ENCODE measurements at regions not wholly inside any gene's neighbourhood (a gene's known extent, or its start where the extent isn't known, plus 50 kb on each side); places are given as distances from the start of the nearest gene placed in this dataset.

DNA sequence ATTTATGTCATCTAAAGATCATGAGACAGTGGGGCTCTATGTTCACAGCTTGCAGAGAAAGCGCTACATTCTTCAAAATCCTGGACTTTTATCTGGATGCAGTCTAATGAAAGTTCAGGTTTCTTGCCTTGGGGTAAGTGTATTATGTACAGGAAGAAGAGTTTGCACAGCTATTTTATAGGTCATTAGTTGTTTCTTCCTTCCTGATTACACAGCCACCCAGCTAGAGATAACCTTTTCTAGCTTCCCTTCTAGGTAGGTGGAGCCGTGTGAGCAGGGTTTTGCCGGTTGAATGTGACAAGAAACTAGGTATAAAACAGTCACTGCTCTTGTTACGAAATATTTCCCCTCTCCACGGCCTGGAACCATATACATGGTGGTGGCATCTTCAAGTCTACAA lies 800.8 kb upstream of the SOX11 start:
- Histone ChIP-seq H3K4me1 (no peaks in the 10 kb centered on the region), H3K4me3 (no peak overlapping the region), H3K27ac (no peak overlapping the region), H3K27me3 (no peaks in the 10 kb centered on the region), H3K9me3 (no peaks in the 10 kb centered on the region), H3K36me3 (no peaks in the 10 kb centered on the region)
- FAIRE-seq (no peak), DNase-seq (no peak), ATAC-seq (no peak)
- intact Hi-C loops (cut with DNase I): no loop called here
- WGBS, 2 donors: 44 to 63% methylated on average over 5 of the region's 5 CpGs
- TF ChIP-seq, protein P1, sequence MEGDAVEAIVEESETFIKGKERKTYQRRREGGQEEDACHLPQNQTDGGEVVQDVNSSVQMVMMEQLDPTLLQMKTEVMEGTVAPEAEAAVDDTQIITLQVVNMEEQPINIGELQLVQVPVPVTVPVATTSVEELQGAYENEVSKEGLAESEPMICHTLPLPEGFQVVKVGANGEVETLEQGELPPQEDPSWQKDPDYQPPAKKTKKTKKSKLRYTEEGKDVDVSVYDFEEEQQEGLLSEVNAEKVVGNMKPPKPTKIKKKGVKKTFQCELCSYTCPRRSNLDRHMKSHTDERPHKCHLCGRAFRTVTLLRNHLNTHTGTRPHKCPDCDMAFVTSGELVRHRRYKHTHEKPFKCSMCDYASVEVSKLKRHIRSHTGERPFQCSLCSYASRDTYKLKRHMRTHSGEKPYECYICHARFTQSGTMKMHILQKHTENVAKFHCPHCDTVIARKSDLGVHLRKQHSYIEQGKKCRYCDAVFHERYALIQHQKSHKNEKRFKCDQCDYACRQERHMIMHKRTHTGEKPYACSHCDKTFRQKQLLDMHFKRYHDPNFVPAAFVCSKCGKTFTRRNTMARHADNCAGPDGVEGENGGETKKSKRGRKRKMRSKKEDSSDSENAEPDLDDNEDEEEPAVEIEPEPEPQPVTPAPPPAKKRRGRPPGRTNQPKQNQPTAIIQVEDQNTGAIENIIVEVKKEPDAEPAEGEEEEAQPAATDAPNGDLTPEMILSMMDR (IDR thresholded peaks at IDR 0.05): no peak

GRCh38 chr2:4895371-4895770 lies 796.8 kb upstream of the SOX11 start:
- TF ChIP-seq, protein P1 (IDR thresholded peaks at IDR 0.05): no peak
- Histone ChIP-seq H3K4me1 (no peaks in the 10 kb centered on the region), H3K4me3 (no peak overlapping the region), H3K36me3 (no peaks in the 10 kb centered on the region), H3K9me3 (no peaks in the 10 kb centered on the region), H3K27me3 (no peaks in the 10 kb centered on the region), H3K27ac (no peak overlapping the region)
- 38 to 43% methylated on average over 6 of the region's 6 CpGs for WGBS, 2 donors
- DNase-seq: no peak
- FAIRE-seq: no peak
- intact Hi-C loops (cut with DNase I): no loop called here
- ATAC-seq: no peak

DNA sequence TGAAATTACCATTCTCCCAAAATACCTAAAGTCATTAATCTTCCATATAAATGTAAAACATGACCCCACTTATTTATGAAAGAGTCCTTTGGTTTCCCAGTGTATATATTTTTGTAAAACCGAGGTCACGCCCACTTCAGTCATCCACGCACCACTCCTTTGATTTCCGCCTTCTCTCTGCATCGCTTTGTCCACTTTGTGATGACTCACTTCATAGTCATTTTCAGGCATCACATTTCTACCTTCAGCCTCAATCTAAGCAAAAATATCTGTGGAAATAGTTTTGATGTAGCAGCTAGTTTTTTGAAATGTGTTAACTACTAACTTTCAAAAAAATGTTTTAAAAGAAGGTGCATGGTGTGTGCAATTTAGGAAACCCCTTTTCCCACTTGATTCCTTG lies 793.5 kb upstream of the SOX11 start:
- WGBS, 2 donors: 78 to 80% methylated on average over 5 of the region's 5 CpGs
- Histone ChIP-seq H3K4me3 (no peak overlapping the region), H3K9me3 (no peaks in the 10 kb centered on the region), H3K36me3 (no peaks in the 10 kb centered on the region), H3K27ac (no peak overlapping the region), H3K4me1 (no peaks in the 10 kb centered on the region), H3K27me3 (peaks cover 0 to 2% (median 0%) of the 10 kb centered on the region in 4 donors)
- FAIRE-seq: no peak
- TF ChIP-seq, protein P1 (IDR thresholded peaks at IDR 0.05): no peak
- intact Hi-C loops (cut with DNase I): no loop called here
- no peak for DNase-seq
- no peak for ATAC-seq

GRCh38 chr2:4900242-4900641 lies 791.9 kb upstream of the SOX11 start:
- no peak for ATAC-seq

More at GRCh38 chr2:4900242-4900641, 791.9 kb upstream of the SOX11 start:
- H3K9me3 ChIP-seq: no peaks in the 10 kb centered on the region
- TF ChIP-seq, protein P1 (IDR thresholded peaks at IDR 0.05): no peak
- no peak overlapping the region for H3K4me3 ChIP-seq
- H3K36me3 ChIP-seq: no peaks in the 10 kb centered on the region
- 42 to 49% methylated on average over 5 of the region's 5 CpGs for WGBS, 2 donors
- H3K27ac ChIP-seq: no peak overlapping the region
- H3K27me3 ChIP-seq: peaks cover 0 to 2% (median 0%) of the 10 kb centered on the region in 4 donors
- intact Hi-C loops (cut with DNase I): no loop called here
- FAIRE-seq: no peak
- no peaks in the 10 kb centered on the region for H3K4me1 ChIP-seq
- no peak for DNase-seq

Measured in pancreas (tissue), 10 donors.